Keratinocyte (primary cell): ENCODE measurements at regions not wholly inside any gene's neighbourhood (a gene's known extent, or its start where the extent isn't known, plus 50 kb on each side); places are given as distances from the start of the nearest gene placed in this dataset.
"Not testable (repeated sequence)": the region's sequence is repeated elsewhere in the genome, so short reads cannot be mapped to it uniquely, and the experiment has no call there.

ENCODE experiments used
- CTCF ChIP-seq, 3 experiments: IDR thresholded peaks in 1 of 3; conservative IDR thresholded peaks in 1 of 3; optimal IDR thresholded peaks in 1 of 3; 2 replicates in 2 of 3; 3 replicates in 1 of 3; pipeline versions ENCODE3 to v1.5.1; 2011; ENCODE audit warnings: low read length in 3 of 3, mild to moderate bottlenecking in 3 of 3, moderate library complexity in 2 of 3, control low read depth in 1 of 3, inconsistent platforms in 1 of 3; ENCODE audit not compliant: insufficient read depth in 2 of 3; ENCODE audit errors: extremely low read depth in 1 of 3
- EZH2 ChIP-seq: IDR thresholded peaks from one replicate; pipeline ENCODE4 v1.6.1; 2012; ENCODE audit warnings: inconsistent platforms, mild to moderate bottlenecking, low read length, moderate library complexity

GRCh38 chr13:18665124-18665523 lies 516.5 kb downstream of the TUBA3C start:
- TF ChIP-seq EZH2; CTCF (optimal IDR thresholded peaks at IDR 0.05 in 1 of 3, IDR thresholded peaks at IDR 0.05 in 1 of 3, conservative IDR thresholded peaks at IDR 0.05 in 1 of 3; ENCODE audit: extremely low read depth in 1 of 3, insufficient read depth in 2 of 3, low read length in 3 of 3): not testable (repeated sequence)
